KG1 (cell line): ENCODE measurements at regions not wholly inside any gene's neighbourhood (a gene's known extent, or its start where the extent isn't known, plus 50 kb on each side); places are given as distances from the start of the nearest gene placed in this dataset.

Source experiments
- DNase-seq: peaks from one replicate; lab custom pipeline; 2025; lab: John Stamatoyannopoulos, UW

DNA sequence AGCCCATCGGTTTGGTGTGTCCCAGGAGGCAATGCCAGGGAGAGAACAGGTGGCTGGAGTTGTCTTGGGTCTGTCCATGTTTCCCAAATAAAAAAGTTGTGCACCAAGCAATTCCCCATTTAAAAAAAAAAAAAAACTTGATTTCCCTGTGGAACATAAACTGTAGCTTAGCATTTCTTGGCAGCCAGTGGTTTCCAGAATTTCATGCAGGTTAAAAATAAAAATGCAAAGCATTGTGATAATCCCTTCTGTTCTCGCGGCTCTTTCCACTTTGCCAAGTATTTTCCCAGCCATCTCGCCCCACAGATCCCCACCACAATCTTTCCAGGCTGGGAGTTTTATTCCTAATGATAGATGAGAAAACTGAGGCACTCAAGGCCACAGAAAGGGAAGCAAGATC, 51.4 kb upstream of the MSX1 start:
- no peak for DNase-seq

GRCh38 chr4:4805887-4806286, 53.6 kb upstream of the MSX1 start:
- DNase-seq, result no peak

GRCh38 chr4:4803912-4804296, 55.6 kb upstream of the MSX1 start:
- no peak for DNase-seq

GRCh38 chr4:4803216-4803911, 56.1 kb upstream of the MSX1 start:
- DNase-seq, result no peak

GRCh38 chr4:4800646-4801408, 58.6 kb upstream of the MSX1 start:
- DNase-seq, result no peak

- DNase-seq, result no peak
Observed at GRCh38 chr4:4794421-4794820, 65.0 kb upstream of the MSX1 start.

DNA sequence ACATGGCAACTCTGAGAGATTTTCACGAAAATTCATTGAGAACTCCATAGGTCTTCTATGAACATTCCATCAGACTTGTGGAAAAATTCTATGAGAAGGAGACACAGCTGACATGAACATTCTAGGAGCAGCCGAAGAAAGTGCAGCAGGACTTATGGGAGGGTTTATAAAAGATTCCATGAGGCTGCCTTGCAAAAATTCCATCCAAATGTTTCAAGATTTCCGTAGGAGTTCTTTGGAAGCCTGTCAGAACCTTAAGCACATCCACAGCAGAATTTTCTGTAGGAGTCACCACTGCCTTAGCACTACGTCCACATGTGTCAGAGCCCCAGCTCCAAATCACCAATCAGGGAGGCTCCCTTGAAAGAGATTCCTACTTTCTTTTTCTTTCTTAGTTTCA, 67.0 kb upstream of the MSX1 start:
- no peak for DNase-seq

DNA sequence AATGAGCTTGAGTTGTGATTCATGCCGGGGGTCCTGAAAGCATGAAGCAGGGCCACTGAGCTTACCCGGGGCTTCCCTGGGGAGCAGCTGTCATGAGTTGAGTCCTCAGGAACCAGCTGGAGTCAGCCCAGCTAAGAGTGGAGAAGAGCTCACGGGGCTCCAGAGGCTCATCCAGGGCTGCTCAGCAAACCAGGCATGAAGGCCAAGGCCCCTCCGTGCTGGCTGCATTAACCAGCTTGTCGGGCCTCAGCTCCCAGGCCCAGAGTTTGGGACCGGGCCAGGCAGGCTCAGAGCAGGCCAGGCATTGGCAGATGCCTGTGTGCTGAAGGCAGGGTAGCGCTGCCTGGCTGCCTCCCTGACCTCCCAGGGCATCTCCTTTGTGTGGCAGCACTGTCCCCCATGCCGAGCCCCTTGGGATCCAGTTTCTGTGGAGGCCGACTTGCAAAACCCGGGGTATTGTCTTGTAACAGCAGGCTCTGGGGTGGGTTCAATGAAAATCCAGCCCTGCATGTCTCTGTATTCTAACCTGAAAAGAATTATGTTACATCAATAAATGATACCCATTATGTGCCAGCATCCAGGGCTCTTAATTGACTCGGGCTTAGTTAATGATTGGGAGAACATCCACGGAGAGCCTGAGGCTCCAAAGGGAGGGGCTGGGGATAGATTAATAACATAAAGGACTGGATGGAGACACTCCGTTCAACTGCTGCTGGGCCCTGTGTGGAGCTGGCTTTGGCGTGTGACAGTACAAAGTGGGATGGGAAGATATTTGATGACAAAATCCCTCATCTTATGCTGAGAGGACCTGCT, 68.0 kb upstream of the MSX1 start:
- no peak for DNase-seq

DNA sequence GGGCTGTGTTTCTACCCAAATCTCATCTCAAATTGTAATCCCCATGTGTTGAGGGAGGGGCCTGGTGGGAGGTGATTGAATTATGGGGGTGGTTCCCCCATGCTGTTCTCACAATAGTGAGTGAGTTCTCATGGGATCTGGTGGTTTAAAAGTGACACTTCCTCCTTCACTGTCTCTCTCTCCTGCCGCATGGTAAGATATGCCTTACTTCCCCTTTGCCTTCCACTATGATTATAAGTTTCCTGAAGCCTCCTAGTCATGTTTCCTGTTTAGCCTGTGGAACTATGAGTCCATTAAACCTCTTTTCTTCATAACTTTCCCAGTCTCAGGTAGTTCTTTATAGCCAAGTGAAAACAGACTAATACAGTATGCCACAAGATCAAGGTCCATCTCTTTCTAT, 70.0 kb upstream of the MSX1 start:
- peak; percentile 22 for DNase-seq

DNA sequence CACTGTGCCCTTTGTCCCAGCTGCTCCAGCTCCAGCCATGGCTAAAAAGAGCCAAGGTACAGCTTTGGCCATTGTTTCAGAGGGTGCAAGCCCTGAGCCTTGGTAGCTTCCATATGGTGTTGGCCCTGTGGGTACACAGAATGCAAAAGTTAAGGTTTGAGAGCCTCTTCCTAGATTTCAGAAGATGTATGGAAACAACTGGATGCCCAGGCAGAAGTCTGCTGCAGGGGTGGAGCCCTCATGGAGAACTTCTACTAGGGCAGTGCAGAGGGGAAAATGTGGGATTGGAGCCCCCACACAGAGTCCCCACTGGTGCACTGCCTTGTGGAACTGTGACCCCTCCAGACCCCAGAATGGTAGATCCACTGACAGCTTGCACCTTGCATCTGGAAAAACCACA, 70.9 kb upstream of the MSX1 start:
- no peak for DNase-seq

- peak; percentile 56 for DNase-seq
Observed at GRCh38 chr4:4787421-4787820, 72.0 kb upstream of the MSX1 start.

DNA sequence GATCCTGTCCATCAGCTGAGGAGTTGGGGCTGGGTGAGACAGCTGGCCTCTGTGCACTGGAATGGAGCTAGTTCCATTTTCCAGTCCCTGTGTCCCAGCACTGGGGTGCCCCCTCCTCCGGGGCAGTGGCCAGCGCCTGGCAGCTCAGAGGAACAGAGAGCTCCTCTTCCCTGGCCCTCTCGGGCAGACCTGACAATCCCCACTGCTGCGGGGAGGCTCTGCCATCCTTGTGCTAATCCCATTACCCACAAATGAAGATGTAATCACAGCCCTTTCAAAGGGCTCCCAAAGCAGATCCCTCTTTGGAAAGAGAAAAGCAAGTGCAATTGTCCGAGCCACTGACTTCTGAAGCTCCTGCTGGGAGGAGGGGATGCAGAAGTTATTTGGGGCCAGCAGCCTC, 75.1 kb upstream of the MSX1 start:
- no peak for DNase-seq

DNA sequence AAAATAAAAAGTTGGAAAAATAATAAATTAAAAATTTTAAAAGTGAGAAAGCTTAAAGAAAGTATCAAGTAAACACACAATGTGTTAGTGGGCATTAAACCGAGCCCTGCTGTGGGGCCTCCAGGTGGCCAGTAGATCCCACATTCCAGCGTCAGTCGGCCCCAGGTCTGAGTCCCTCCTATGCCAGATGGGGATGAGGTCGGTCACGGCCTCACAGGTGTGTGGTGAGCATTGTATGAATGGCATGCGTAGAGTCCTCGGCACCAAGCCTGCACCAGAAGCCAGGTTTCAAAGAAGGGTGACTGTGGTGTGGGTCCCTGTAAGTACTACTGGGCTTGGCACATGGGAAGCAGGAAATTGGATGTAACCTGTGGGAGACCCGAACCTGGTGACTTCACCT, 75.6 kb upstream of the MSX1 start:
- DNase-seq, result no peak

GRCh38 chr4:4782969-4783368, 76.5 kb upstream of the MSX1 start:
- no peak for DNase-seq

DNA sequence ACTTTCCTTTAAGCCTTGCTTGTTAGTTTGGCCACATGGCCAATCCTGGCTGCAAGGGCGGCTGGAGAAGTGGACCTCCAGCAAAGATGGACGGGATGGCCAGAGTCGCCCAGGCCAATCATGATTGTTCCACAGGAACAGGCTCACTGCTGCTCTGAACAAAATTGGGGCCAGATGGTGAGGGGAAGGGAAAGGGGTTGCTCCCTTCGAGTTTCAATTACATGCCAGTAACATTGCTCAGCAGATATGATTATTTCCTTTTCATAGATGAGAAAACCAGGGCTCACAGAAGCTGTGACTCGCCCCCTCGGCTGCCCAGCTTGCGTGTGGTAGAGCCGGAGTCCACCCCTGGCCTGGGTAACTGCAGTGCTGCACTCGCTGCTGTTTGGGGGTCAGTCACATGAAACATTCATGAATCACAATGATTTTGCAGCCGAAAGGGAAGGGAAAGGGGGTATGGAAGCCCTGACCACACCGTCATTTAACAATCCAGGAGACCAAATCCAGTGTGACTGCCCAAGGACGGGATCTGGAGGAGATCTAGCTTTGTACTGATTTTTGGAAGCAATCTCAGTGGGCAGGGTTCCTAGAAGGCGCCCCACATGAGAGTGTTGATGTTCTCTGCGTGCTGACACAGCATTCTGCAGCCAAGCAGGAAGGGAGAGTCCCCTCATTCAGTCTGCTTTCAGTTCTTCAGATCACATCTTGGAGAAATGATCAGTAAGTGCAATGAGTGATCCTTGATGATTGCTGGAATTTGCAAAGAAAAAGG, 77.3 kb upstream of the MSX1 start:
- no peak for DNase-seq

- no peak for DNase-seq
Observed at GRCh38 chr4:4780729-4781244, 78.7 kb upstream of the MSX1 start.

GRCh38 chr4:4779486-4779885, 80.0 kb upstream of the MSX1 start:
- DNase-seq, result no peak

- DNase-seq, result no peak
Observed at GRCh38 chr4:4779054-4779453, 80.4 kb upstream of the MSX1 start.

- no peak for DNase-seq
Observed at GRCh38 chr4:4778554-4778953, 80.9 kb upstream of the MSX1 start.

DNA sequence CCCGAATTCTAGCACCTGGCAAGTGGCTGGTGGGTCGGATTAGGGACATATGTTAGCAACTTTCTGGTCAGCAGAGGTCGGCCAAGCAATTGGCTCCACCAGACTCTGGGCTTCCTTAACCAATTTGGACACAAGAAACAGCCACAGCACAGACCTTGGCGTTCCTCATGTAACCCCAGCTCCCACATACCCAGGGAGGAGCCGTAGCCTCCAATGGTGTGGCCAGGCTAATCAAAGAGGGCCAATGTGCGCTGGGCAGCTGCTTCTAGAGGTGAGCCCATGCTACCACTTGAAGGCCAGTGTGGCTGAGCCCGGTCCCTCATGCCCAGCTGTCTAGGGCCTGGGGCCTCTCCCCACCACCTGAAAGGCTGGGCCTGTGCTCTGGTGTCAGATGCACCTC, 82.5 kb upstream of the MSX1 start:
- no peak for DNase-seq

DNA sequence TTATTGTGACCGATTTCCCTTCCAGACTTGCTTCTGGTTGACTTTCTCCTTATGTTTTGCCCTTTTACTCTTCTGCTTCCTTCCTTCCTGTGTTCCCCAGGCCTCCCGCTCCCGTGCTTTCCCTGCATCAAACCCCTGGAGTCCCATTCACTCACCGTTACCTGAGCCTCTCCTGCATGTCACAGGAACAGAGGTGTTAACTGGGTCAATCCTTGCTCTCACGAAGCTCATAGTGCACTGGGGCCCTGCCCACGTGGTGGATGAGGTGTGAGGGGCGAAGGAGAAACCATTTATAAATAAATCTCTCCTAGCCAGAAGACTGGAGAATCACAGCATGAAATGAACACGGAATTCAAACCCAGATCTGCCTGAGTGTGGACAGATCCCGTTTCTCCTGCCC, 83.1 kb upstream of the MSX1 start:
- no peak for DNase-seq

DNA sequence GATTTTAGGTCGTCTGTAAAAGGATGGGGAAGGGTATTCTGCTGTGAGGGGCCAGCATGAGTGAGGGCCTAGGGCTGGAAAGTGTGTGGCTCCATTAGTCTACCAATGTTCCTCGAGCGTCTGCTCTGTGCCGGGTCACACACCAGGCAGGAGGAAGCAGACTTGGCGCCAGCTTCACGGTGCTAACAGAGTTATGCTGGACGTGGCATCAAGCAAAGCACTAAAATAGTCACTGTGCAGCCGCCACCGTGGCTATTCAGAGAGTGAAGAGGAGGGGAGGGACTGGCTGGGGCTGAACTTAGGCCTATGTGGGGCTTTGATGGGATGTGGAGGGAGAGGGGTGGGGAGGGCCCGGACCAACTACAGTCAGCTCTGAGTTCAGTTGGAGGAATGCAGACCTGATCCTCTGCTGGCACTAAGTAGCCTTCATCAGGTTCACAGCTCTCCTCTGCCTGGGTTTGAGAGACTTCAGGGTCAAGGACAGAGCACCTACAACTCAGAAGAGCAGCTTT, 83.9 kb upstream of the MSX1 start:
- DNase-seq, result no peak
